Stomach (tissue), 4 donors: ENCODE measurements at regions not wholly inside any gene's neighbourhood (a gene's known extent, or its start where the extent isn't known, plus 50 kb on each side); places are given as distances from the start of the nearest gene placed in this dataset.

Source experiments
- CTCF ChIP-seq, 7 experiments: fragments of 450-650 bp in 4 of 7; fragments of 200-600 bp in 3 of 7; sonication (generic) in 3 of 7; IDR thresholded peaks; one replicate each; pipeline ENCODE4 v1.5.1; 2016 to 2019; ENCODE audit warnings: antibody characterized with exemption in 7 of 7, control low read depth in 2 of 7, mild to moderate bottlenecking in 1 of 7
- EP300 ChIP-seq: sonication (generic); formaldehyde crosslinking; IDR thresholded peaks from one replicate; pipeline ENCODE4 v1.6.1; 2017; ENCODE audit warnings: antibody characterized with exemption

DNA sequence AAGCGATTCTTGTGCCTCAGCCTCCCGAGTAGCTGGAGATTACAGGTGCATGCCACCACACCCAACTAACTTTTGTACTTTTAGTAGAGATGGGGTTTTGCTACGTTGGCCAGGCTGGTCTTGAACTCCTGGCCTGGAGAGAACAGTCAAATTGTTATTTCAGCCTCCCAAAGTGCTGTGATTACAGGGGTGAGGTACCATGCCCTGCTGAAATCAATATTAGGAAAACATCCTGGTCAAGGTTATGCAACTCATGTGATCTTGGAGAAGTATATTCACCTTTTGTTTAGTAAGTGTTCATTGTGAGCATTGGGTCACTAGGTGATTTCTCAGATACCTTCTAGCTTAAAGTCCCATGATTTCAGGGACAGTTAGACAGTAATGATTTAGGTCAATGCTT lies 167.8 kb downstream of the AASDH start:
- TF ChIP-seq CTCF (IDR thresholded peaks at IDR 0.05) (no peak), EP300 (no peak)
